Caco-2 (cell line): ENCODE measurements at regions not wholly inside any gene's neighbourhood (a gene's known extent, or its start where the extent isn't known, plus 50 kb on each side); places are given as distances from the start of the nearest gene placed in this dataset.
"Not testable (repeated sequence)": the region's sequence is repeated elsewhere in the genome, so short reads cannot be mapped to it uniquely, and the experiment has no call there.

Experiments
- BruUV-seq: library from RNA; stranded (reverse); fragments of 400-500 nt; replicated peaks from 2 replicates; lab custom pipeline; 2021; lab: Mats Ljungman, UMichigan
- CTCF ChIA-PET: fragments of 300-600 bp; sonication (Branson Sonifier 250); formaldehyde crosslinking; loops from one replicate; lab custom pipeline; 2022; ENCODE audit warnings: antibody characterized with exemption; lab: Charles Lee
- POLR2A ChIA-PET: fragments of 300-600 bp; sonication (Branson Sonifier 250); formaldehyde crosslinking; loops from one replicate; lab custom pipeline; 2022; ENCODE audit warnings: antibody characterized with exemption; lab: Charles Lee
- DNase-seq, 2 experiments: peaks; one replicate each; pipeline versions ENCODE4 v3.0.0 to v3.0.0-alpha.2; 2020 to 2022
- H3K27me3 ChIP-seq: replicated peaks from 2 replicates; pipeline ENCODE4 v1.6.0; 2011; ENCODE audit warnings: low read length; ENCODE audit not compliant: control insufficient read depth, insufficient read depth
- H3K36me3 ChIP-seq: 2 replicates; pipeline ENCODE4 v1.5.1; 2011; ENCODE audit warnings: low read length; ENCODE audit not compliant: control insufficient read depth, insufficient read depth
- H3K4me1 ChIP-seq: fragments of 250-450 bp; sonication (Bioruptor Pico); 2 replicates; pipeline ENCODE4 v1.5.1; 2020; ENCODE audit warnings: mild to moderate bottlenecking
- H3K4me3 ChIP-seq: 2 replicates; pipeline ENCODE4 v1.5.1; 2011; ENCODE audit warnings: low read depth, mild to moderate bottlenecking, control low read depth, low read length
- H3K9me3 ChIP-seq: fragments of 250-450 bp; sonication (Bioruptor Pico); 2 replicates; pipeline ENCODE4 v1.5.1; 2020; ENCODE audit warnings: mild to moderate bottlenecking, moderate library complexity
- H3K27ac Mint-ChIP-seq: one replicate; pipeline ENCODE4 v1.8.0; 2022; ENCODE audit warnings: mixed read lengths; ENCODE audit not compliant: unreplicated experiment
- H3K27me3 Mint-ChIP-seq: one replicate; pipeline ENCODE4 v1.8.0; 2022; ENCODE audit warnings: mixed read lengths; ENCODE audit not compliant: insufficient read depth, unreplicated experiment
- H3K36me3 Mint-ChIP-seq: one replicate; pipeline ENCODE4 v1.8.0; 2022; ENCODE audit warnings: mild to moderate bottlenecking, mixed read lengths; ENCODE audit not compliant: insufficient read depth, unreplicated experiment
- H3K4me1 Mint-ChIP-seq: one replicate; pipeline ENCODE4 v1.8.0; 2022; ENCODE audit warnings: low read depth, mixed read lengths; ENCODE audit not compliant: unreplicated experiment
- H3K4me3 Mint-ChIP-seq: one replicate; pipeline ENCODE4 v1.8.0; 2022; ENCODE audit warnings: mild to moderate bottlenecking, moderate library complexity, mixed read lengths; ENCODE audit not compliant: unreplicated experiment
- H3K9me3 Mint-ChIP-seq: one replicate; pipeline ENCODE4 v1.8.0; 2022; ENCODE audit warnings: mixed read lengths; ENCODE audit not compliant: unreplicated experiment
- intact Hi-C: fragments of 100-400 bp; cut with micrococcal nuclease; formaldehyde crosslinking; loops from one replicate; pipeline ENCODE4 v1.10.0; 2022; ENCODE audit not compliant: unreplicated experiment
- TF ChIP-seq, protein P1 (sequence below), 2 experiments: fragments of 200-600 bp in 1 of 2; IDR thresholded peaks; 1 replicate in 1 of 2; 2 replicates in 1 of 2; pipeline versions ENCODE4 v1.5.1 to v1.8.0; 2011 to 2022; ENCODE audit warnings: antibody characterized with exemption in 1 of 2, control low read depth in 1 of 2, inconsistent platforms in 1 of 2, low read depth in 1 of 2, low read length in 1 of 2, mild to moderate bottlenecking in 1 of 2, moderate library complexity in 1 of 2; ENCODE audit not compliant: insufficient read depth in 1 of 2, severe bottlenecking in 1 of 2, unreplicated experiment in 1 of 2

DNA sequence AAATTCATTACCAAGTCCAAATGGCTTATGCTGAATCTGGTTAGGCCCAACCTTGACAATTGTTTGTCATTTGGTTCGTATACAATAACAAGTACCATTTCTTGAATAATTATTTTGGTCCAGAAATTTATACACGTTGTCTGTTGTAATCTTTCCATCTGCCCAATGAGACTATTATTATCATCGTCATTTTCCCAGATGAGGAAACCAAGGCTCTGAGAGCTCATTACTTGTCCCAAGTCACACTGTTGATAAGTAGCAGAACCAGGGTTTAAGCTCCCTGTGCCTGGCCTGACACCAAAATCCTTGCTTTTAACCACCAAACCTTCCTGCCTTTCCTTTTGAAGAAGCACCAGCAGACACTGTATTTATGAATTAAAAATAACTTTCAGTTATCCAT, 81.3 kb downstream of the RGS2 start:
- H3K27me3 Mint-ChIP-seq, result no peaks in the 10 kb centered on the region
- H3K36me3 Mint-ChIP-seq, result no peaks in the 10 kb centered on the region
- Histone ChIP-seq H3K4me1 (no peaks in the 10 kb centered on the region), H3K9me3 (no peaks in the 10 kb centered on the region), H3K36me3 (no peaks in the 10 kb centered on the region), H3K27me3 (no peaks in the 10 kb centered on the region), H3K4me3 (no peak overlapping the region)
- no peak overlapping the region for H3K27ac Mint-ChIP-seq
- ChIA-PET POLR2A (no interaction called here), CTCF (no interaction called here)
- DNase-seq, result no peak
- H3K4me1 Mint-ChIP-seq, result no peaks in the 10 kb centered on the region
- BruUV-seq, result no TSS peak
- intact Hi-C loops, result no loop called here
- TF ChIP-seq, protein P1, sequence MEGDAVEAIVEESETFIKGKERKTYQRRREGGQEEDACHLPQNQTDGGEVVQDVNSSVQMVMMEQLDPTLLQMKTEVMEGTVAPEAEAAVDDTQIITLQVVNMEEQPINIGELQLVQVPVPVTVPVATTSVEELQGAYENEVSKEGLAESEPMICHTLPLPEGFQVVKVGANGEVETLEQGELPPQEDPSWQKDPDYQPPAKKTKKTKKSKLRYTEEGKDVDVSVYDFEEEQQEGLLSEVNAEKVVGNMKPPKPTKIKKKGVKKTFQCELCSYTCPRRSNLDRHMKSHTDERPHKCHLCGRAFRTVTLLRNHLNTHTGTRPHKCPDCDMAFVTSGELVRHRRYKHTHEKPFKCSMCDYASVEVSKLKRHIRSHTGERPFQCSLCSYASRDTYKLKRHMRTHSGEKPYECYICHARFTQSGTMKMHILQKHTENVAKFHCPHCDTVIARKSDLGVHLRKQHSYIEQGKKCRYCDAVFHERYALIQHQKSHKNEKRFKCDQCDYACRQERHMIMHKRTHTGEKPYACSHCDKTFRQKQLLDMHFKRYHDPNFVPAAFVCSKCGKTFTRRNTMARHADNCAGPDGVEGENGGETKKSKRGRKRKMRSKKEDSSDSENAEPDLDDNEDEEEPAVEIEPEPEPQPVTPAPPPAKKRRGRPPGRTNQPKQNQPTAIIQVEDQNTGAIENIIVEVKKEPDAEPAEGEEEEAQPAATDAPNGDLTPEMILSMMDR (IDR thresholded peaks at IDR 0.05; ENCODE audit: insufficient read depth in 1 of 2, low read depth in 1 of 2, low read length in 1 of 2, severe bottlenecking in 1 of 2, unreplicated experiment in 1 of 2), result no peak
- H3K4me3 Mint-ChIP-seq, result no peak overlapping the region
- H3K9me3 Mint-ChIP-seq, result no peaks in the 10 kb centered on the region

GRCh38 chr1:192892934-192893333, 84.1 kb downstream of the RGS2 start:
- TF ChIP-seq, protein P1 (IDR thresholded peaks at IDR 0.05; ENCODE audit: insufficient read depth in 1 of 2, low read depth in 1 of 2, low read length in 1 of 2, severe bottlenecking in 1 of 2, unreplicated experiment in 1 of 2), result no peak
- Mint-ChIP-seq H3K36me3 (no peaks in the 10 kb centered on the region), H3K9me3 (no peaks in the 10 kb centered on the region), H3K4me3 (no peak overlapping the region), H3K27ac (no peak overlapping the region), H3K27me3 (no peaks in the 10 kb centered on the region), H3K4me1 (no peaks in the 10 kb centered on the region)
- no peaks in the 10 kb centered on the region for H3K4me1 ChIP-seq
- DNase-seq, result no peak
- no peaks in the 10 kb centered on the region for H3K27me3 ChIP-seq
- no peak overlapping the region for H3K4me3 ChIP-seq
- H3K9me3 ChIP-seq, result no peaks in the 10 kb centered on the region
- POLR2A ChIA-PET, result no interaction called here
- intact Hi-C loops, result no loop called here
- H3K36me3 ChIP-seq, result no peaks in the 10 kb centered on the region
- no TSS peak for BruUV-seq
- CTCF ChIA-PET, result interaction anchor here (0.7 kb wide), 1 partner anchor 18 kb away, joined by 5 read pairs; no protein-coding TSS in a partner anchor

GRCh38 chr1:192895487-192895886, 86.6 kb downstream of the RGS2 start:
- H3K4me1 Mint-ChIP-seq, H3K9me3 ChIP-seq, BruUV-seq, H3K27ac Mint-ChIP-seq, DNase-seq, CTCF ChIA-PET, H3K27me3 ChIP-seq, H3K4me3 Mint-ChIP-seq, POLR2A ChIA-PET, H3K4me1 ChIP-seq, H3K4me3 ChIP-seq, H3K36me3 ChIP-seq, intact Hi-C loops, H3K36me3 Mint-ChIP-seq, H3K27me3 Mint-ChIP-seq, H3K9me3 Mint-ChIP-seq: not testable (repeated sequence)

DNA sequence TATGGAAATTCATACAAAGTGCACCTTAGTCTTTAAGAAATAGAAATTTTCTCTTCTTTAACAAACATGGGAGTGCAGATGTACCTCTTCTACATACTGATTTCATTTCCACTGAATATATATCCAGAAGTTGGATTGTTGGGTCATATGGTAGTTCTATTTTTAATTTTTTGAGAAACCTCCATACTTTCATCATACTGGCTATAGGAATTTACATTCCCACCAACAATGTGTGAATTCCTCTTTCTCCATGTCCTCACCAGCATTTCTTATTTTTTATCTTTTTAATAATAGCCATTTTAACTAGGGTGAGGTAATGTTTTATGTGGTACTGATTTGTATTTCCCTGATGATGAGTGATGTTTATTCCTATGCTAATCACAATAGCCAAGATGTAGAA, 87.5 kb downstream of the RGS2 start:
- H3K4me1 ChIP-seq, result no peaks in the 10 kb centered on the region
- Mint-ChIP-seq H3K9me3 (no peaks in the 10 kb centered on the region), H3K27me3 (no peaks in the 10 kb centered on the region), H3K27ac (no peak overlapping the region), H3K4me1 (no peaks in the 10 kb centered on the region), H3K36me3 (no peaks in the 10 kb centered on the region), H3K4me3 (no peak overlapping the region)
- H3K9me3 ChIP-seq, result no peaks in the 10 kb centered on the region
- intact Hi-C loops, result no loop called here
- no peak overlapping the region for H3K4me3 ChIP-seq
- TF ChIP-seq, protein P1 (IDR thresholded peaks at IDR 0.05; ENCODE audit: insufficient read depth in 1 of 2, low read depth in 1 of 2, low read length in 1 of 2, severe bottlenecking in 1 of 2, unreplicated experiment in 1 of 2), result no peak
- CTCF ChIA-PET, result no interaction called here
- H3K36me3 ChIP-seq, result no peaks in the 10 kb centered on the region
- no peak for DNase-seq
- no TSS peak for BruUV-seq
- POLR2A ChIA-PET, result no interaction called here
- H3K27me3 ChIP-seq, result no peaks in the 10 kb centered on the region
